GM12892 (cell line): ENCODE measurements at regions not wholly inside any gene's neighbourhood (a gene's known extent, or its start where the extent isn't known, plus 50 kb on each side); places are given as distances from the start of the nearest gene placed in this dataset.
"Not testable (repeated sequence)": the region's sequence is repeated elsewhere in the genome, so short reads cannot be mapped to it uniquely, and the experiment has no call there.

Experiments used
- DNase-seq: peaks from one replicate; pipeline ENCODE4 v3.0.0; 2011; ENCODE audit not compliant: insufficient read length
- FAIRE-seq: peaks from 2 replicates; lab custom pipeline; 2011; peaks lifted over from hg19 to GRCh38; lab: Jason Lieb, UNC
- POLR2A ChIP-seq: IDR thresholded peaks from 2 replicates; pipeline ENCODE4 v1.6.1; 2011; ENCODE audit warnings: low read depth, low read length, control low read depth
- POLR2AphosphoS5 ChIP-seq: IDR thresholded peaks from 2 replicates; pipeline ENCODE4 v1.6.1; 2011; ENCODE audit warnings: low read depth, low read length, control low read depth
- TAF1 ChIP-seq: IDR thresholded peaks from 2 replicates; pipeline ENCODE4 v1.6.1; 2011; ENCODE audit warnings: low read depth, mild to moderate bottlenecking, control low read depth, low read length, borderline replicate concordance

GRCh38 chr1:91121366-91121765 is 99.5 kb upstream of the ZNF644 start:
- DNase-seq (no peak), FAIRE-seq (no peak)
- TF ChIP-seq POLR2A (no peak), TAF1 (no peak), POLR2AphosphoS5 (no peak)

DNA sequence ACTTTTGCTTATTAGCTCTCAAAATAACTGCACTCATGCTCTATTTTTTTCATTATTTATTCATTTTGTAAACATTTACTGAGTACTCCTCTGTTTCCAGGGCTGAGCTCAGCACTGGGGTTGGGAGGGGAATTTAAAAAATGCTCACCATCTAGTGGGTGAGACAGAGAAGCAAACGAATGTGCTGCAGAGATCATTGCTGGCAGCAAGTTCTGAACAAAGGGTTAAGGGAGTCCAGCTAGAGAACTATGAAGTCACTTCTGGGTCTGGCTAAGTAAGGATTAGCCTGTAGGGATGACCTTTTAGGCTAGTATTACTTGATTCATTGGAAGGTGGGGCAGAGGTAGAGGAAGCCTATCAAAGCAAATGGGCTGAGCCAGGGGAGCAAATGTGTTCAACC is 99.1 kb upstream of the ZNF644 start:
- DNase-seq (no peak), FAIRE-seq (no peak)
- no peak for TF ChIP-seq TAF1

GRCh38 chr1:91120421-91120820 is 98.6 kb upstream of the ZNF644 start:
- no peak for TF ChIP-seq POLR2AphosphoS5
- no peak for TF ChIP-seq POLR2A
- TF ChIP-seq TAF1 = no peak
- FAIRE-seq (no peak), DNase-seq (no peak)

DNA sequence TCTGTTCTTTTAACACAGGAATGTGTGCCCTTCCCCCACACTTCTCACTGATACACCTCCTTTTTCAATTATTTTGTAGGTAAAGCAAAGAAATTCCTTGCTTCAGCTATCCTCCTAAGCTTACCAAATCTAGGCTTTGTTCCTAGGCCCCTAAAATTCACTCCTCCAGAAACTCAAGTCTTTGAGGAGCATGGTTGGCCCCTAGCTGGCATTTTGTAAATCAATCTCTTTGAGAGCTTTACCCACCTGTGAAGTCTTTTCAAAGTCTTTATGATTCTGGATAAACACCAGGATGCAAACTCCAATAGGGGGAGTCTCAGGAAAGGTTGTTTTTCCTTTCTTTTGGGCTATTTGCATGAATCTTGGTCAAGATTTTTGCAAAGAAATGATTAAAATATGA is 82.9 kb upstream of the ZNF644 start:
- DNase-seq (no peak), FAIRE-seq (no peak)
- TF ChIP-seq POLR2A (no peak), TAF1 (no peak), POLR2AphosphoS5 (no peak)

GRCh38 chr1:91101328-91101727 is 79.5 kb upstream of the ZNF644 start:
- no peak for DNase-seq
- FAIRE-seq = no peak

GRCh38 chr1:91099746-91100621 is 78.1 kb upstream of the ZNF644 start:
- DNase-seq (no peak), FAIRE-seq (no peak)
- no peak for TF ChIP-seq POLR2A
- no peak for TF ChIP-seq TAF1
- no peak for TF ChIP-seq POLR2AphosphoS5

More at GRCh38 chr1:91101328-91101727, 79.5 kb upstream of the ZNF644 start:
- no peak for TF ChIP-seq TAF1
- no peak for TF ChIP-seq POLR2A
- TF ChIP-seq POLR2AphosphoS5 = no peak

- TF ChIP-seq TAF1 (no peak), POLR2A (no peak), POLR2AphosphoS5 (no peak)
- DNase-seq = no peak
These were observed 76.6 kb upstream of the ZNF644 start for GRCh38 chr1:91098299-91098906.

GRCh38 chr1:91095321-91095720 is 73.5 kb upstream of the ZNF644 start:
- not testable (repeated sequence) for FAIRE-seq, DNase-seq

More at GRCh38 chr1:91098299-91098906, 76.6 kb upstream of the ZNF644 start:
- FAIRE-seq = no peak

GRCh38 chr1:91092503-91092902 is 70.7 kb upstream of the ZNF644 start:
- no peak for FAIRE-seq
- no peak for TF ChIP-seq TAF1
- no peak for TF ChIP-seq POLR2A
- no peak for DNase-seq

GRCh38 chr1:91091812-91092211 is 70.0 kb upstream of the ZNF644 start:
- no peak for TF ChIP-seq POLR2A
- no peak for TF ChIP-seq POLR2AphosphoS5
- no peak for TF ChIP-seq TAF1
- DNase-seq (no peak), FAIRE-seq (no peak)

GRCh38 chr1:91080650-91081049 is 58.8 kb upstream of the ZNF644 start:
- FAIRE-seq = no peak
- TF ChIP-seq POLR2AphosphoS5 (no peak), TAF1 (no peak), POLR2A (no peak)

GRCh38 chr1:91078859-91079258 is 57.0 kb upstream of the ZNF644 start:
- TF ChIP-seq POLR2AphosphoS5 (no peak), TAF1 (no peak), POLR2A (no peak)
- no peak for DNase-seq
- no peak for FAIRE-seq

More at GRCh38 chr1:91080650-91081049, 58.8 kb upstream of the ZNF644 start:
- DNase-seq = no peak
